HG03439 (cell line): ENCODE measurements at regions not wholly inside any gene's neighbourhood (a gene's known extent, or its start where the extent isn't known, plus 50 kb on each side); places are given as distances from the start of the nearest gene placed in this dataset.

Experiments used
- ATAC-seq: cut with Tn5 transposase; IDR thresholded peaks from one replicate; pipeline ENCODE4 v1.9.1; 2021; ENCODE audit warnings: mild to moderate bottlenecking, moderate library complexity; ENCODE audit not compliant: unreplicated experiment

DNA sequence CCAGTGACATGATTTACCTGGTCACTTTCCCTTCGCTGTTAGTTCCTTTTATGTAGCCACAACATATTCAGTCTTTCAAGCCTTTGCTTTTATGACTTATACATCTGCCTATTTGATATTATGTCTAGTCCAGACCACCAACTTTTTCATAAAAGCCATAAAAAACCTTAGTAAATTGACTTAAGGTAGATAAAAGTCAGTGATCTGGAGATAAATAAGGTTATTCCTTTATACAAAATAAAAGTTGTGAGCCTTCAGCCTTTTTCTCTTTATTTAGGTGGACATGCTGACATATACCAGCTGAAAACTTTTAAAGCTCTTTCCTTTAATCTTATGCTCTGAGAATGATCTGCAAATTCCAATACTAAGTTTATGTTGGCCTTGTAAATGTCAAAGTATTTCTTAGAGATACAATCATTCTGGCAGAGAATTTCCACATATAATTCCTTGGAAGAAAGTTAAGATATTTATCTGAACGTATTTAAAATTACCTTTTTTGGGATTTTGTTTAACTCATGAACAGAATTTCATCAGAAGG, 690.4 kb upstream of the CHORDC1 start:
- no peak for ATAC-seq

DNA sequence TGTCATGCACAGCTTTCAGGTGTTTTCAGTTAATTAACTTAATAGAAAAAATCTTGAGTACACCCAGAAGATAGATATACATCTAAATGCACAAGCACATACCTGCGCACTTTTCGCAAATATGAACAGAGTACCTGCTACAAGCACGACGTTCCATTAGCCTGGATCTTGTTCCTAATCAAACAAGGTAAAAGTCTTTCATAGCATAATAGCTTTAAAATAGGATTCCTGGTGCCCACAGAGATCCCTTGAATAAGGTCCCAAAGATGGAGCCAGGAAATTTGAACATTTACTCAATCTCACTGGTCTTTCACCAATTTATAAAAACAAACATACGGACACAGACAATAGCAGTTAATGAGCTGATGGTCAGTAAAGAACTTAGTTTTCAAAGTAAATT, 689.8 kb upstream of the CHORDC1 start:
- no peak for ATAC-seq

DNA sequence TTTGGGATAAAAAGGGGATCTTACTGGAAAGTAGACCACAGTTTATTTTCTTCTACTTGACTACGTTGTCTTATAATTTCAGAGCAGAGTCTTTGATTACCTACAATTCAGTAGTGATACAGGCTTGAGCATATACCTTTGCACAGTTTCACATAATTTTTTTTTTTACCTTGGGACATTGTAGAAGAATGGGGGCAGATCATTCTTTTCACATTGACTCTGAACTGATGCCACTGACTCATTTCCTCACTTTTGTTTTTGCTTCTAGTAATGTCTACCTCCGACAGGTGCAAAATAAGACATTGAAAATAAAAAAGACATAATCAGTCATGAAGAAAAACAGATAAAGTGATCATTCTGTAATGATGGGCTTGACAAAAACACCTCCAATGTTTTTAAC, 688.3 kb upstream of the CHORDC1 start:
- ATAC-seq = no peak

GRCh38 chr11:90908074-90908473, 685.2 kb upstream of the CHORDC1 start:
- ATAC-seq = no peak

- ATAC-seq = no peak
Measured at GRCh38 chr11:90895850-90896249, 673.0 kb upstream of the CHORDC1 start.

DNA sequence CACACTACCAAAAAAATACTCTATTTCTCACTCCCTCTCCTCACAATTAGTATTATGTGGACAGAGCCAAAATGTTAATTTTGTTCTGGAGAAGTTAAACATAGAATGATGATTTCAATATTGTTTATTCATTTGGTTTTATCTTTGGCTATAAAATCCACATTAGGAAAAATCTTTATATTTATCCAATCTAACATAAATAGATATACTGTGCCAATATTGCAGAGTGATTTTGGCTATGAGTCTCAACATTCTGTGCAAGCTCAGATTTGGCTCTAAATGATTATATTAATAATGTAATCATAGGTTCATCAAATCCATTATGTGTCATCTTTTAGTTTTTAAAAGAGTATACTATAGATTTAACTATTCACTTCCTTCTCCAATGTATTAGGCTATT, 667.5 kb upstream of the CHORDC1 start:
- ATAC-seq = no peak

GRCh38 chr11:90884181-90884580, 661.3 kb upstream of the CHORDC1 start:
- no peak for ATAC-seq

GRCh38 chr11:90874986-90875385, 652.1 kb upstream of the CHORDC1 start:
- ATAC-seq = no peak

GRCh38 chr11:90874281-90874680, 651.4 kb upstream of the CHORDC1 start:
- no peak for ATAC-seq

DNA sequence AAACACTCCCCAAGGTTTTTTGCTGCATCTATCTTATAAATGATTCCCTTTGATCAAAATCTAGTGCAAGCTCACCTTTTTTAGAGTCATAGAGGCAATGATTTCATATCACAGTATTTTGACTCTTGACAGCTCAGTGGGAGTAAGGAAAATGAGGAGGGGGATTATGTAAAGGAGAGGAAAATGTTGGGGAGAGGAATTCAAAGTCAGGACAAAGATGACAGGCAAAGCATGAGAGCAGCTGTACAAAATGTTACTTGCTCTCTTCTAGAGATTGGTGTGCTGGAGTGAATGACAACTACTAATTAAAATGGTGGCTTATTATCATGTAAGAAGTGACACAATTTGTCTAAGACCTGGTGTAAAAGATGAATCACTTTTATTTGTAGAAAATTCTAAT, 644.6 kb upstream of the CHORDC1 start:
- ATAC-seq = no peak

DNA sequence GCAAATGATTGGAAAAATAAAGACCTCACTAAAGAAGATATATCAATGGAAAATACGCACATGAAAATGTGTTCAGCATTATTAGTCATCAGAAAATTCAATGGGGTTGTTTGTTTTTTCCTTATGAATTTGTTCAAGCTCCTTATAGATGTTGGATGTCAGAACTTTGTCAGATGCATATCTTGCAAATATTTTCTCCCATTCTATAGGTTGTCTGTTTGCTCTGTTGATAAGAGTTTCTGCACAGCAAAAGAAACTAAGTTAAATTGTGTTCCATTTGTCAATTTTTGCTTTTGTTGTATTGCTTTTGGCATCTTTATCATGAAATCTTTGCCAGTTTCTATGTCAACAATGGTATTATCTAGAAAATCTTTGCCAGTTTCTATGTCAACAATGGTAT, 633.9 kb upstream of the CHORDC1 start:
- no peak for ATAC-seq

GRCh38 chr11:90855531-90855930, 632.7 kb upstream of the CHORDC1 start:
- ATAC-seq = no peak

GRCh38 chr11:90851196-90851595, 628.3 kb upstream of the CHORDC1 start:
- no peak for ATAC-seq

DNA sequence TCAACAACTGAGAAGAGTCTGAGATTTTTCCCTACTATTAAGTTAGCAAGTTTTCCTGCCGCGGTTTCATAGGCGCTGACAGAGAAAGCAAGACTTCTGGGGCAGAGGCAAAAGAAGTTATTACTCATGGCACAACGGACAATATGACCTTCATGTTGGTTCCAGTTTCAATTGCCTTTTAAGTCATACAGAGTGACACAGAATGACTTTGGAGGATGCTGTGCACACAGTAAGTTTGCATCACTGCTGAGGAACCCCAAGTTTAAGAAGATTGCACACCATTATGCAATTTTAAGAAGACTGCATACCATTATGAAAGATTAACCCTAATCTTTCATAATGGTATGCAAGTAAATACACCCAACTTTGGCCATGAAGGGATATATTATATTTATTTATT, 626.5 kb upstream of the CHORDC1 start:
- peak; percentile 93 for ATAC-seq

GRCh38 chr11:90847268-90847886, 624.5 kb upstream of the CHORDC1 start:
- ATAC-seq = no peak

GRCh38 chr11:90846628-90847027, 623.8 kb upstream of the CHORDC1 start:
- no peak for ATAC-seq

DNA sequence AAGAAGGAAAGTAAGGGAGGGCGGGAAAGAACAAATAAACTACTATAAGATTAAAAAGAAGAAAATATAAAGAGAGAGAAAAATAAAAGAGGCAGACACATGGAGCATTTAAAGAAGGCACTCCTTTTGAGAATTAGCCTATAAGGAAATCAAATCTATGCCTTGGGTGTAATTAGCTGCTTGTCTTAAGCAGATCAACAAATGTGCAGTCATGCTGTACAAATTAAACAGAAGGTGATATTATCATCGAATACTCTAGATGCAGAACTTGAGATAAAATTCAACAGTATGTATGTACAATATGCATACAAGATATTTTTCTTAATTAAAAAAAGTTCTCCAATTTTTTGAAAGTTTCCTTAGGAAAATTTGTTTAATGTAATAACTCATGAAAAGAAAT, 623.0 kb upstream of the CHORDC1 start:
- no peak for ATAC-seq

- no peak for ATAC-seq
Measured at GRCh38 chr11:90845126-90845525, 622.3 kb upstream of the CHORDC1 start.

GRCh38 chr11:90844041-90844440, 621.2 kb upstream of the CHORDC1 start:
- ATAC-seq = no peak

- ATAC-seq = no peak
Measured at GRCh38 chr11:90842681-90843080, 619.8 kb upstream of the CHORDC1 start.

- ATAC-seq = no peak
Measured at GRCh38 chr11:90840071-90840470, 617.2 kb upstream of the CHORDC1 start.

GRCh38 chr11:90836031-90836430, 613.2 kb upstream of the CHORDC1 start:
- no peak for ATAC-seq

- ATAC-seq = no peak
Measured at GRCh38 chr11:90823446-90823845, 600.6 kb upstream of the CHORDC1 start.
